ENCODE measurements at regions not wholly inside any gene's neighbourhood (a gene's known extent, or its start where the extent isn't known, plus 50 kb on each side); places are given as distances from the start of the nearest gene placed in this dataset.

DNA sequence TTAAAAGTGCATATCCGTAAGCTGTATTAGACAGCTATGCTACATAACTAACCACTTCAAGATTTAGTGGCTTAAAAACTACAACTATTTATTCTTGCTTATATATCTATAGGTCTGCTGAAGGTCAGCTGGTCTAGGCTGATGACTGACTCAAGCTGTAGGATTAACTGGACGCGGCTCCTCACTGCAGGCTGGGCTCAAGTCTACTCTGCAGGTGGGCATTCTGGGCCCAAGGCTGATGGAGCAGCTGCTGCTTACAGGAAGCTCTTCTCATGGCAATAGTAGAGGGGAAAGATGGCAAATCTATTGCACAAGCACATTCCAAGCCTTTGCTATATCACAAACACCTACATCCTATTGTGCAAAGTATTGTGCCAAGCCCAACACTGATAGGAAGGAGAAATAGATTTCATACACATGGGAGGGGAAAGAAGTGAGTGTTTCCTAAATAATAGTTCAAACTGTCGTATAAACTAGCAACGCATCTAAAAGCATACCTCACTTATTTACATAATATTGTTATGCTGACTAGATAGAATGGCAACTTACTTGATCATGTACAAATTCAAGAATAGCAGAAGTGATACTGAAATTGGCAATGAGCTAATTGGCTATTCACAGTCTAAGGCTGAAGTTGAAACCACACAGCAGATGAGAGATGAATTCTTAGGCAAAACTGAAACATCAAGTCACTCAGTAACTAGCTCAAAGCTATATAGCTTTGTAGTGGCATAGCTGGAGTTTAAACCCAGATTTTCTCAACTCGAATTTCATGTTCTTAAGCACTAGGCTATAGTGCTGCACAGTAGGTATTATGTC is 263.8 kb downstream of the NKX6-1 start:
- Histone ChIP-seq H3K9me2 (ENCODE audit: insufficient read depth) (no peaks in the 10 kb centered on the region), H3K9me3 (ENCODE audit: insufficient read depth, low read depth) (0 out of 2 replicates have a peak, but pooled peaks cover 3% of the 10 kb centered on the region), H4K20me1 (ENCODE audit: insufficient read depth) (no peaks in the 10 kb centered on the region), H3K4me2 (no peak overlapping the region), H3F3A (ENCODE audit: insufficient read depth, low read depth) (no peaks in the 10 kb centered on the region), H3K27me3 (ENCODE audit: insufficient read depth, low read depth) (no peaks in the 10 kb centered on the region), H3K4me3 (no peak overlapping the region), H3K36me3 (ENCODE audit: low read depth) (no peaks in the 10 kb centered on the region), H2AFZ (no peak overlapping the region), H3K27ac (no peak overlapping the region), H3K79me2 (ENCODE audit: low read depth) (no peaks in the 10 kb centered on the region), H3K4me1 (replicated peaks; ENCODE audit: insufficient read depth) (no peaks in the 10 kb centered on the region)
- no peak for DNase-seq
- no peak for TF ChIP-seq EZH2 (IDR thresholded peaks at IDR 0.05; ENCODE audit: low read depth)
- intact Hi-C loops (cut with micrococcal nuclease; ENCODE audit: unreplicated experiment), result no loop called here
- CTCF ChIA-PET, result no interaction called here
- no TSS peak for BruUV-seq (replicated peaks)
- POLR2A ChIA-PET (ENCODE audit: unreplicated experiment), result no interaction called here

DNA sequence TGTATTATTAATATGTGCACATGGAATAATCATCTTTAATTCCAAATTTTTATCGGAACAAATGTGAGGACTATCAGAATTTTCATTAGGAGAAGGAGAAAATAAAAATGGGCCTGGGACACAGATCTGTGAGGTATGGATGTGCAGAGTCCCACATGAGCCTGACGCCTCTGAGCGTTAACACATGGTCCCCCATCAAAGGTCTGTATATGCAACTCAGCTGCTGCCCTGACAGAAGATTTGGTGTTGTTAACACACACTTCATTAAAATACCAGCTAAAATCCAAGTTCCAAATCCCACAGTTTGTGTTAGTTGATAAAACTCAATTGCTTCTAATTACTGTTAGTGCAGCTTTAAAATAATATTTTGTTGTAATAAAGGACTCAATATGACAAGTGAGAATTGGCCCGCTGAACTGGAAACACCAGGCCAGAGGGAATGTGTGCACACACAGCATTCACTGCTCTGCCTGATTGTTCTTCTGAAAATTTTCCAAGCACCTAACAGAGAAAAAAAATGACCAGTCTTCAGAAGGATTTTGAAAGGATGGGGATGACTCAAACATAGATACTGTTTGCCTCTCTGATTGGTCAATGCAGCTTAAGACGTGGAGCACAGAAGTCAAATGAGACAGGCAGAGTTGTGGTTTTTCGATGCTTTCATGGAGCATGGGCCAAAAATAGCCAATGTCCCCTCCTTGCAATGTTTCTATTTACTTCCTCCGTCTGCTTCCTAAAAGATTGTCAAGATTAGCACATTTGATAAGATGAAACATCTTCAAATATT is 266.6 kb downstream of the NKX6-1 start:
- Histone ChIP-seq H3K36me3 (ENCODE audit: low read depth) (no peaks in the 10 kb centered on the region), H4K20me1 (ENCODE audit: insufficient read depth) (no peaks in the 10 kb centered on the region), H3K9me2 (ENCODE audit: insufficient read depth) (no peaks in the 10 kb centered on the region), H3K4me2 (no peak overlapping the region), H3K27me3 (ENCODE audit: insufficient read depth, low read depth) (no peaks in the 10 kb centered on the region), H3K4me1 (replicated peaks; ENCODE audit: insufficient read depth) (no peaks in the 10 kb centered on the region), H3K9me3 (ENCODE audit: insufficient read depth, low read depth) (0 out of 2 replicates have a peak, but pooled peaks cover 3% of the 10 kb centered on the region), H3K4me3 (no peak overlapping the region), H3F3A (ENCODE audit: insufficient read depth, low read depth) (no peaks in the 10 kb centered on the region), H3K27ac (no peak overlapping the region), H2AFZ (no peak overlapping the region), H3K79me2 (ENCODE audit: low read depth) (no peaks in the 10 kb centered on the region)
- no TSS peak for BruUV-seq (replicated peaks)
- intact Hi-C loops (cut with micrococcal nuclease; ENCODE audit: unreplicated experiment), result no loop called here
- TF ChIP-seq EZH2 (IDR thresholded peaks at IDR 0.05; ENCODE audit: low read depth), result no peak
- POLR2A ChIA-PET (ENCODE audit: unreplicated experiment), result no interaction called here
- CTCF ChIA-PET, result no interaction called here
- DNase-seq, result no peak

DNA sequence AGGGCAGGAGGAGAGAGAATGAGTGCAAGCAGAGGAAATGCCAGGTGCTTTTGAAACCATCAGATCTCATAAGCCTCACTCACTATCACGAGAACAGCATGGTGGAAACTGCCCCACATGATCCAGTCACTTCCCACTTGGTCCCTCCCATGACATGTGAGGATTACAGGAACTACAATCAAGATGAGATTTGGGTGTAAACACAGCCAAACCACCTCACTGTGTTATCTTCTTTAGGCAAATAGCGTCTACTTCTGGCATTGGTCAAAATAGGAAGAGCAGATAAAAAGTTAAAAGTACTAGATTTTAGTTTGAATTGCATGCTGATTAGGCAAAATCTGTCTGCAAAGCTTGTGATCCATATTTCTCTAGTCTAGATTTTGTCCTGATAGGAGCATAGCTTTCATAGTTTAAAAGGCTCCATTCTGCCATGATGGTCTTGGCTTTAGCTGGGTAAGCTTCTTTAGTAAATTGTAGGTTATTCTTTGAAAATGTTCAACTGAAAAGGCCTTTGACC is 267.5 kb downstream of the NKX6-1 start:
- no TSS peak for BruUV-seq (replicated peaks)
- Histone ChIP-seq H3K9me3 (ENCODE audit: insufficient read depth, low read depth) (no peaks in the 10 kb centered on the region), H3K9me2 (ENCODE audit: insufficient read depth) (no peaks in the 10 kb centered on the region), H3K36me3 (ENCODE audit: low read depth) (no peaks in the 10 kb centered on the region), H3K79me2 (ENCODE audit: low read depth) (no peaks in the 10 kb centered on the region), H3K27me3 (ENCODE audit: insufficient read depth, low read depth) (no peaks in the 10 kb centered on the region), H3K4me2 (no peak overlapping the region), H2AFZ (no peak overlapping the region), H3K27ac (no peak overlapping the region), H3K4me1 (replicated peaks; ENCODE audit: insufficient read depth) (no peaks in the 10 kb centered on the region), H3F3A (ENCODE audit: insufficient read depth, low read depth) (no peaks in the 10 kb centered on the region), H3K4me3 (no peak overlapping the region), H4K20me1 (ENCODE audit: insufficient read depth) (no peaks in the 10 kb centered on the region)
- CTCF ChIA-PET, result no interaction called here
- intact Hi-C loops (cut with micrococcal nuclease; ENCODE audit: unreplicated experiment), result no loop called here
- DNase-seq, result no peak
- no peak for TF ChIP-seq EZH2 (IDR thresholded peaks at IDR 0.05; ENCODE audit: low read depth)
- POLR2A ChIA-PET (ENCODE audit: unreplicated experiment), result no interaction called here

DNA sequence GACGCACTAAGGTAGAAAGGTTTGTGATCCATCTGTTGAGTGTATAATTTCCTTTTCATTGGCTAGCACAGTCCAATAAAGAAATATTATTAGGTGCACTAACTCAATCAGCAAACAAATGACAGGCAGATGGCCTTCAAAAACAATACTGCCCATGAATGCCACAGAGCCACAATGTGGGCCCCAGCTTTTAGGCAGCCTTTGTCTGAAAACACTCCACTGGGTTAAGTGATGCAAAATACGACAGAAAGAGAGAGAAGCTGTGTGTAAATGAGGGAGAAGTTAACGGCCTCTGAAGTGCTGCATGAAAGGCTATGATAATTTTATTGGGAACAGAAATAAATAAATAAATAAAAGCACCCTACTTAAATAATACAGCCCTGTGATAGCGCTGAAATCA is 274.6 kb downstream of the NKX6-1 start:
- H2AFZ ChIP-seq, result no peak overlapping the region
- no peaks in the 10 kb centered on the region for H3K4me1 ChIP-seq (replicated peaks; ENCODE audit: insufficient read depth)
- CTCF ChIA-PET, result interaction anchor here (0.6 kb wide), 1 partner anchor 247 kb away, joined by 3 read pairs; no protein-coding TSS in a partner anchor
- no peaks in the 10 kb centered on the region for H3K27me3 ChIP-seq (ENCODE audit: insufficient read depth, low read depth)
- no peaks in the 10 kb centered on the region for H3K36me3 ChIP-seq (ENCODE audit: low read depth)
- no peaks in the 10 kb centered on the region for H3K79me2 ChIP-seq (ENCODE audit: low read depth)
- H4K20me1 ChIP-seq (ENCODE audit: insufficient read depth), result no peaks in the 10 kb centered on the region
- no peak for TF ChIP-seq EZH2 (IDR thresholded peaks at IDR 0.05; ENCODE audit: low read depth)
- TF ChIP-seq, protein P1, sequence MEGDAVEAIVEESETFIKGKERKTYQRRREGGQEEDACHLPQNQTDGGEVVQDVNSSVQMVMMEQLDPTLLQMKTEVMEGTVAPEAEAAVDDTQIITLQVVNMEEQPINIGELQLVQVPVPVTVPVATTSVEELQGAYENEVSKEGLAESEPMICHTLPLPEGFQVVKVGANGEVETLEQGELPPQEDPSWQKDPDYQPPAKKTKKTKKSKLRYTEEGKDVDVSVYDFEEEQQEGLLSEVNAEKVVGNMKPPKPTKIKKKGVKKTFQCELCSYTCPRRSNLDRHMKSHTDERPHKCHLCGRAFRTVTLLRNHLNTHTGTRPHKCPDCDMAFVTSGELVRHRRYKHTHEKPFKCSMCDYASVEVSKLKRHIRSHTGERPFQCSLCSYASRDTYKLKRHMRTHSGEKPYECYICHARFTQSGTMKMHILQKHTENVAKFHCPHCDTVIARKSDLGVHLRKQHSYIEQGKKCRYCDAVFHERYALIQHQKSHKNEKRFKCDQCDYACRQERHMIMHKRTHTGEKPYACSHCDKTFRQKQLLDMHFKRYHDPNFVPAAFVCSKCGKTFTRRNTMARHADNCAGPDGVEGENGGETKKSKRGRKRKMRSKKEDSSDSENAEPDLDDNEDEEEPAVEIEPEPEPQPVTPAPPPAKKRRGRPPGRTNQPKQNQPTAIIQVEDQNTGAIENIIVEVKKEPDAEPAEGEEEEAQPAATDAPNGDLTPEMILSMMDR (conservative IDR thresholded peaks at IDR 0.05), result no peak
- intact Hi-C loops (cut with micrococcal nuclease; ENCODE audit: unreplicated experiment), result no loop called here
- no peaks in the 10 kb centered on the region for H3K9me3 ChIP-seq (ENCODE audit: insufficient read depth, low read depth)
- no peak overlapping the region for H3K27ac ChIP-seq
- no peaks in the 10 kb centered on the region for H3K9me2 ChIP-seq (ENCODE audit: insufficient read depth)
- H3F3A ChIP-seq (ENCODE audit: insufficient read depth, low read depth), result no peaks in the 10 kb centered on the region
- no peak overlapping the region for H3K4me3 ChIP-seq
- POLR2A ChIA-PET (ENCODE audit: unreplicated experiment), result no interaction called here
- BruUV-seq (replicated peaks), result no TSS peak
- H3K4me2 ChIP-seq, result no peak overlapping the region
- DNase-seq, result no peak
